MM.1S (cell line): ENCODE measurements at regions not wholly inside any gene's neighbourhood (a gene's known extent, or its start where the extent isn't known, plus 50 kb on each side); places are given as distances from the start of the nearest gene placed in this dataset.

Experiments
- DNase-seq: peaks from one replicate; pipeline ENCODE4 v3.0.0-alpha.2; 2015
- H2AFZ ChIP-seq: fragments of 300-600 bp; sonication (generic); 2 replicates; pipeline ENCODE4 v1.6.0; 2016; ENCODE audit warnings: antibody characterized with exemption, low read length
- H3F3A ChIP-seq: fragments of 300-600 bp; sonication (generic); 2 replicates; pipeline ENCODE4 v1.6.1; 2016; ENCODE audit warnings: mild to moderate bottlenecking, antibody characterized with exemption, low read length, moderate library complexity, mixed read lengths; ENCODE audit not compliant: insufficient read depth
- H3K27ac ChIP-seq: fragments of 300-600 bp; sonication (generic); 2 replicates; pipeline ENCODE4 v1.5.1; 2016; ENCODE audit warnings: mild to moderate bottlenecking, low read length
- H3K27me3 ChIP-seq: fragments of 300-600 bp; sonication (generic); replicated peaks from 2 replicates; pipeline ENCODE4 v1.6.0; 2016; ENCODE audit warnings: low read length; ENCODE audit not compliant: insufficient read depth
- H3K36me3 ChIP-seq: fragments of 300-600 bp; sonication (generic); replicated peaks from 2 replicates; pipeline ENCODE4 v1.6.1; 2016; ENCODE audit warnings: mild to moderate bottlenecking, low read length, mixed read lengths; ENCODE audit not compliant: insufficient read depth
- H3K4me1 ChIP-seq: fragments of 300-600 bp; sonication (generic); 2 replicates; pipeline ENCODE4 v1.6.1; 2016; ENCODE audit warnings: low read length, mixed read lengths
- H3K4me2 ChIP-seq: fragments of 300-600 bp; sonication (generic); 2 replicates; pipeline ENCODE4 v1.6.0; 2016; ENCODE audit warnings: low read depth, low read length
- H3K4me3 ChIP-seq: fragments of 300-600 bp; sonication (generic); 2 replicates; pipeline ENCODE4 v1.5.1; 2016; ENCODE audit warnings: low read length, mixed read lengths
- H3K79me2 ChIP-seq: fragments of 300-600 bp; sonication (generic); 2 replicates; pipeline ENCODE4 v1.6.1; 2016; ENCODE audit warnings: mixed run types, low read length, mixed read lengths
- H3K9ac ChIP-seq: fragments of 300-600 bp; sonication (generic); 2 replicates; pipeline ENCODE4 v1.6.1; 2016; ENCODE audit warnings: low read length, mixed read lengths
- H3K9me2 ChIP-seq: fragments of 300-600 bp; sonication (generic); replicated peaks from 2 replicates; pipeline ENCODE4 v1.6.1; 2016; ENCODE audit warnings: mild to moderate bottlenecking, low read length, mixed read lengths; ENCODE audit not compliant: insufficient read depth
- H3K9me3 ChIP-seq: fragments of 300-600 bp; sonication (generic); replicated peaks from 2 replicates; pipeline ENCODE4 v1.6.1; 2016; ENCODE audit warnings: mild to moderate bottlenecking, low read length, mixed read lengths; ENCODE audit not compliant: insufficient read depth
- H4K20me1 ChIP-seq: fragments of 300-600 bp; sonication (generic); 2 replicates; pipeline ENCODE4 v1.6.1; 2016; ENCODE audit warnings: mild to moderate bottlenecking, low read length, moderate library complexity, mixed read lengths; ENCODE audit not compliant: insufficient read depth
- EZH2 ChIP-seq: fragments of 300-600 bp; sonication (generic); optimal IDR thresholded peaks from 2 replicates; pipeline ENCODE3; 2017; ENCODE audit warnings: low read depth, mild to moderate bottlenecking, antibody characterized with exemption, low read length, mixed read lengths
- EZH2phosphoT487 ChIP-seq: fragments of 300-600 bp; sonication (generic); IDR thresholded peaks from 2 replicates; pipeline ENCODE4 v1.6.1; 2018; ENCODE audit warnings: antibody characterized with exemption, low read length
- TF ChIP-seq, protein P1 (sequence below): fragments of 300-600 bp; sonication (generic); IDR thresholded peaks from 2 replicates; pipeline ENCODE4 v1.5.1; 2016; ENCODE audit warnings: antibody characterized with exemption, low read length, mixed read lengths

- H3K27ac ChIP-seq = no peak overlapping the region
- no peak overlapping the region for H3K4me2 ChIP-seq
- no peaks in the 10 kb centered on the region for H3K27me3 ChIP-seq
- no peaks in the 10 kb centered on the region for H3F3A ChIP-seq
- no peaks in the 10 kb centered on the region for H3K9me2 ChIP-seq
- no peak overlapping the region for H3K4me3 ChIP-seq
- H3K9ac ChIP-seq = no peak overlapping the region
- H3K36me3 ChIP-seq = no peaks in the 10 kb centered on the region
- TF ChIP-seq EZH2 (no peak), EZH2phosphoT487 (no peak)
- TF ChIP-seq, protein P1, sequence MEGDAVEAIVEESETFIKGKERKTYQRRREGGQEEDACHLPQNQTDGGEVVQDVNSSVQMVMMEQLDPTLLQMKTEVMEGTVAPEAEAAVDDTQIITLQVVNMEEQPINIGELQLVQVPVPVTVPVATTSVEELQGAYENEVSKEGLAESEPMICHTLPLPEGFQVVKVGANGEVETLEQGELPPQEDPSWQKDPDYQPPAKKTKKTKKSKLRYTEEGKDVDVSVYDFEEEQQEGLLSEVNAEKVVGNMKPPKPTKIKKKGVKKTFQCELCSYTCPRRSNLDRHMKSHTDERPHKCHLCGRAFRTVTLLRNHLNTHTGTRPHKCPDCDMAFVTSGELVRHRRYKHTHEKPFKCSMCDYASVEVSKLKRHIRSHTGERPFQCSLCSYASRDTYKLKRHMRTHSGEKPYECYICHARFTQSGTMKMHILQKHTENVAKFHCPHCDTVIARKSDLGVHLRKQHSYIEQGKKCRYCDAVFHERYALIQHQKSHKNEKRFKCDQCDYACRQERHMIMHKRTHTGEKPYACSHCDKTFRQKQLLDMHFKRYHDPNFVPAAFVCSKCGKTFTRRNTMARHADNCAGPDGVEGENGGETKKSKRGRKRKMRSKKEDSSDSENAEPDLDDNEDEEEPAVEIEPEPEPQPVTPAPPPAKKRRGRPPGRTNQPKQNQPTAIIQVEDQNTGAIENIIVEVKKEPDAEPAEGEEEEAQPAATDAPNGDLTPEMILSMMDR = no peak
- H3K79me2 ChIP-seq = no peaks in the 10 kb centered on the region
- H3K9me3 ChIP-seq = no peaks in the 10 kb centered on the region
- H4K20me1 ChIP-seq = no peaks in the 10 kb centered on the region
- no peak overlapping the region for H2AFZ ChIP-seq
- no peak for DNase-seq
- no peaks in the 10 kb centered on the region for H3K4me1 ChIP-seq
Measured at GRCh38 chr1:198986036-198986435, 347.2 kb downstream of the PTPRC start.

DNA sequence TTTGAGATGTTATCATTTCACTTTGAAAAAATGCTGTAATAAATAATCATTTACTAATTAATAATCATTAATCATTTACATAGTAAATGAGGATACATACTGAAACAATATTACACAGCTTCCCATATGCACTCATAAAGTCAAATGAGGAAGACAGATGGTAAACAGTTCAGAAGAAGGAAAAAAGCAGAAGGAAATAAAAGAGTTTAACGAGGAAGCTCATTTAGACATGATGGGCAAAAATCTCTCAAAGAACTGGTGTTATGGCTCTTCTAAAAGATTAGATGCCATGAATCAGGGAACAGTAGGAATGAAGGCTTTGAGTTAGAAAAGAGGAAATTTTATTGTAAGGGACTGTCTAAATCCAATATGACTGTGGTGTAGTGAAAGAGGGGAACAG, 347.6 kb downstream of the PTPRC start:
- H3K4me2 ChIP-seq = no peak overlapping the region
- TF ChIP-seq EZH2 (no peak), EZH2phosphoT487 (no peak)
- TF ChIP-seq, protein P1 = no peak
- H3K36me3 ChIP-seq = no peaks in the 10 kb centered on the region
- no peaks in the 10 kb centered on the region for H3F3A ChIP-seq
- H3K27ac ChIP-seq = no peak overlapping the region
- H4K20me1 ChIP-seq = no peaks in the 10 kb centered on the region
- no peaks in the 10 kb centered on the region for H3K79me2 ChIP-seq
- no peak overlapping the region for H3K4me3 ChIP-seq
- no peaks in the 10 kb centered on the region for H3K9me3 ChIP-seq
- no peak for DNase-seq
- H3K9me2 ChIP-seq = no peaks in the 10 kb centered on the region
- H3K9ac ChIP-seq = no peak overlapping the region
- no peak overlapping the region for H2AFZ ChIP-seq
- H3K4me1 ChIP-seq = no peaks in the 10 kb centered on the region
- no peaks in the 10 kb centered on the region for H3K27me3 ChIP-seq

DNA sequence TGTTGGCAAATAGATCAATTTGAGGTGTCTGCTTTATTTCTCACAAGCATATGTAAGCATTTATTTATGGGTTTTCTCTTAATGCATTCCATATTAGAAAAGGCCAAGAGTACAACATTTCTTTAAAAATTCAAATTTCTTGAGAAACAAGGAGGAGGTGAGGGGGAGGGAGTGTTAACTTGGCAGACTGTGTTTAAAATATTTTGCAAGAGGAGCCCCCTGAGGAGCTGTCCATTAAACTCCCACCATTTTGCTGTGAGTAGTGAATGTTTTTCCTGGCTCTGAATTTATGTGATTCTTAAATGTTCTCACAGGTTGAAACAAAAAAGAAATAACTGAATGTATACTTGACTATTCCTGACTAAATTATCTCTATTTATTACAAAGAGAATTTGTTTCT, 363.8 kb downstream of the PTPRC start:
- TF ChIP-seq, protein P1 = no peak
- TF ChIP-seq EZH2phosphoT487 = no peak
- no peak for TF ChIP-seq EZH2
- Histone ChIP-seq H3K4me3 (no peak overlapping the region), H3K27me3 (no peaks in the 10 kb centered on the region), H3K9ac (no peak overlapping the region), H3K36me3 (no peaks in the 10 kb centered on the region), H3K4me2 (no peak overlapping the region), H2AFZ (no peak overlapping the region), H4K20me1 (no peaks in the 10 kb centered on the region), H3K79me2 (no peaks in the 10 kb centered on the region), H3K9me3 (no peaks in the 10 kb centered on the region), H3K9me2 (no peaks in the 10 kb centered on the region), H3K27ac (no peak overlapping the region), H3K4me1 (no peaks in the 10 kb centered on the region), H3F3A (no peaks in the 10 kb centered on the region)
- no peak for DNase-seq
